Trophoblast cell (in vitro differentiated cells and primary cell): ENCODE measurements at regions not wholly inside any gene's neighbourhood (a gene's known extent, or its start where the extent isn't known, plus 50 kb on each side); places are given as distances from the start of the nearest gene placed in this dataset.

Experiments
- DNase-seq, 2 donors: peaks; one replicate each; pipeline ENCODE4 v3.0.0-alpha.2; 2016
- H2AFZ ChIP-seq: 2 replicates; pipeline ENCODE4 v1.6.1; 2013; ENCODE audit warnings: low read length, moderate library complexity, mild to moderate bottlenecking; ENCODE audit not compliant: insufficient read depth, poor library complexity
- H2AK5ac ChIP-seq: 2 replicates; pipeline ENCODE4 v1.6.1; 2013; ENCODE audit warnings: mild to moderate bottlenecking, low read length
- H2BK120ac ChIP-seq: 2 replicates; pipeline ENCODE4 v1.6.1; 2013; ENCODE audit warnings: low read length, mild to moderate bottlenecking, moderate library complexity; ENCODE audit not compliant: insufficient read depth, poor library complexity
- H2BK12ac ChIP-seq: 2 replicates; pipeline ENCODE4 v1.6.1; 2013; ENCODE audit warnings: mild to moderate bottlenecking, low read length, moderate library complexity
- H2BK5ac ChIP-seq: 2 replicates; pipeline ENCODE4 v1.6.1; 2013; ENCODE audit warnings: low read length, low read depth, moderate library complexity, mild to moderate bottlenecking; ENCODE audit not compliant: poor library complexity
- H3K14ac ChIP-seq: 2 replicates; pipeline ENCODE4 v1.6.1; 2013; ENCODE audit warnings: mild to moderate bottlenecking, low read length
- H3K18ac ChIP-seq: 2 replicates; pipeline ENCODE4 v1.6.1; 2013; ENCODE audit warnings: mild to moderate bottlenecking, low read length
- H3K23ac ChIP-seq: 2 replicates; pipeline ENCODE4 v1.6.1; 2013; ENCODE audit warnings: low read length
- H3K27ac ChIP-seq: 2 replicates; pipeline ENCODE4 v1.5.1; 2013; ENCODE audit warnings: low read depth, mild to moderate bottlenecking, inconsistent platforms, low read length, moderate library complexity
- H3K27me3 ChIP-seq: 2 replicates; pipeline ENCODE4 v1.6.1; 2013; ENCODE audit warnings: inconsistent platforms, mild to moderate bottlenecking, low read length, moderate library complexity; ENCODE audit not compliant: insufficient read depth
- H3K36me3 ChIP-seq, 2 experiments: 1 replicate in 1 of 2; 2 replicates in 1 of 2; pipeline ENCODE4 v1.6.1; 2013; ENCODE audit warnings: low read length in 2 of 2, mild to moderate bottlenecking in 2 of 2, moderate library complexity in 1 of 2; ENCODE audit not compliant: insufficient read depth in 2 of 2, control insufficient read depth in 1 of 2
- H3K4ac ChIP-seq: 2 replicates; pipeline ENCODE4 v1.6.1; 2013; ENCODE audit warnings: low read depth, mild to moderate bottlenecking, low read length, moderate library complexity
- H3K4me1 ChIP-seq, 2 experiments: 1 replicate in 1 of 2; 2 replicates in 1 of 2; pipeline ENCODE4 v1.6.1; 2013; ENCODE audit warnings: low read length in 2 of 2, mild to moderate bottlenecking in 2 of 2, moderate library complexity in 1 of 2; ENCODE audit not compliant: insufficient read depth in 2 of 2, control insufficient read depth in 1 of 2
- H3K4me2 ChIP-seq: 2 replicates; pipeline ENCODE4 v1.6.1; 2013; ENCODE audit warnings: inconsistent platforms, mild to moderate bottlenecking, low read length, moderate library complexity
- H3K4me3 ChIP-seq: 2 replicates; pipeline ENCODE4 v1.5.1; 2013; ENCODE audit warnings: mild to moderate bottlenecking, low read depth, low read length, inconsistent platforms
- H3K79me1 ChIP-seq: one replicate; pipeline ENCODE4 v1.6.1; 2013; ENCODE audit warnings: low read length
- H3K79me2 ChIP-seq: 2 replicates; pipeline ENCODE4 v1.6.1; 2013; ENCODE audit warnings: low read length, mild to moderate bottlenecking; ENCODE audit not compliant: control insufficient read depth, insufficient read depth, poor library complexity
- H3K9ac ChIP-seq: 2 replicates; pipeline ENCODE4 v1.6.1; 2013; ENCODE audit warnings: mild to moderate bottlenecking, low read length
- H3K9me3 ChIP-seq: 2 replicates; pipeline ENCODE4 v1.6.1; 2013; ENCODE audit warnings: low read depth, mild to moderate bottlenecking, control low read depth, inconsistent platforms, low read length; ENCODE audit not compliant: insufficient read depth
- H4K12ac ChIP-seq: 2 replicates; pipeline ENCODE4 v1.6.1; 2013; ENCODE audit warnings: low read depth, mild to moderate bottlenecking, low read length, moderate library complexity
- H4K8ac ChIP-seq: 2 replicates; pipeline ENCODE4 v1.6.1; 2013; ENCODE audit warnings: low read depth, mild to moderate bottlenecking, low read length, moderate library complexity
- H4K91ac ChIP-seq: one replicate; pipeline ENCODE4 v1.6.1; 2013; ENCODE audit warnings: low read depth, mild to moderate bottlenecking, low read length, moderate library complexity
- WGBS: extraction: QIAGEN DNeasy Blood & Tissue Kit; methylation state at CpG from one replicate; pipeline ENCODE4 v1.1.7; 2013; ENCODE audit warnings: missing lambda C conversion rate; ENCODE audit not compliant: insufficient read length, insufficient coverage; ENCODE audit errors: extremely low coverage; 5-methylcytosine and 5-hydroxymethylcytosine counted together

DNA sequence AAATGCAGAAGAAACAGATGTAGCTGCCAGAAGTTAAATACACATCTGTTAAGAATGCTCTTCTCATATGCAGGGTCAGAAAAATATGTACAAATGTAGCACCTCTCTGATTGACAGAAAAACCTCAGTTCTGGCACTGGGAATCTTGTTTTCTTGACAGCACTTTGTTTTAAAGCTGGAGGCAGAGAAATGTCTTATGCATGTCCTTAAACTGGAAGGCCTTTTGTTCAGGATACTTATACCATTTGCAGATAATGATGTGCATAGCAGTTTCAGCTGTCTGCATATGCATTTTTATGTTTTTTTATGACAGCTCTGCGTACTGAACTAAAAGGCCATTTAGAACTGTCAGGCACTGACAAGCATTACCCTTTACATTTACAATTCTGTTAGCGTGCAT is 567.9 kb downstream of the EBF1 start:
- Histone ChIP-seq H3K4me2 (no peak overlapping the region), H3K36me3 (no peaks in the 10 kb centered on the region), H4K91ac (no peak overlapping the region), H2BK12ac (no peak overlapping the region), H2BK5ac (no peak overlapping the region), H3K14ac (no peak overlapping the region), H3K4ac (no peak overlapping the region), H3K27me3 (no peaks in the 10 kb centered on the region), H3K4me1 (no peaks in the 10 kb centered on the region), H2BK120ac (no peak overlapping the region), H3K27ac (no peak overlapping the region), H3K9me3 (no peaks in the 10 kb centered on the region), H2AK5ac (no peak overlapping the region), H3K18ac (no peak overlapping the region), H4K12ac (no peak overlapping the region), H2AFZ (no peak overlapping the region), H4K8ac (no peak overlapping the region), H3K79me1 (no peaks in the 10 kb centered on the region), H3K79me2 (peaks cover 3% of the 10 kb centered on the region), H3K9ac (no peak overlapping the region), H3K23ac (no peak overlapping the region), H3K4me3 (no peak overlapping the region)
- whole genome bisulfite sequencing, result no CpG with 5 or more reads among the region's 2 CpGs
- DNase-seq, result no peak

DNA sequence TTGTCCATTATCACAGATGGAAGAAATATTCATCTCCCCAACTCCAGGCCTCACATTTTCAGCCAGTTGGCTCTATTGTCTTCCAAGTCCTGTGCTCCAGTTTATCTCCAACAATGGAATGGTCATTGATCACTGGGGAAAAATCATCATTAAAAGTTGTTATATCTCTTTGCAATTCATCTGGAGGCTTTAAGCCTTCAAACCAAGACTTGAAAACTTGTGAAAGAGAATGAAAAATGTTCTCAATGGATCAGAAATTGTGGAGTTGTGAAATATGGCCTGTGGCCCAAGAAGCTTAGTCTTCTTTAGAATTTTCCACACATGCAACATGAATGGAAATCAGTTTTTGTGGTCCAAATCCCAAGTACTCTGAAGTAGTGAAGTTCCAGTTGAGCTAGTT is 569.6 kb downstream of the EBF1 start:
- Histone ChIP-seq H3K27me3 (no peaks in the 10 kb centered on the region), H3K9ac (no peak overlapping the region), H3K27ac (no peak overlapping the region), H3K36me3 (no peaks in the 10 kb centered on the region), H2BK5ac (no peak overlapping the region), H2AK5ac (no peak overlapping the region), H3K4me3 (no peak overlapping the region), H2AFZ (no peak overlapping the region), H3K18ac (no peak overlapping the region), H2BK120ac (no peak overlapping the region), H4K8ac (no peak overlapping the region), H3K4me1 (no peaks in the 10 kb centered on the region), H2BK12ac (no peak overlapping the region), H3K9me3 (no peaks in the 10 kb centered on the region), H4K91ac (no peak overlapping the region), H3K14ac (no peak overlapping the region), H3K4me2 (no peak overlapping the region), H3K4ac (no peak overlapping the region), H3K79me2 (no peaks in the 10 kb centered on the region), H3K23ac (no peak overlapping the region), H4K12ac (no peak overlapping the region), H3K79me1 (no peaks in the 10 kb centered on the region)
- no peak for DNase-seq

DNA sequence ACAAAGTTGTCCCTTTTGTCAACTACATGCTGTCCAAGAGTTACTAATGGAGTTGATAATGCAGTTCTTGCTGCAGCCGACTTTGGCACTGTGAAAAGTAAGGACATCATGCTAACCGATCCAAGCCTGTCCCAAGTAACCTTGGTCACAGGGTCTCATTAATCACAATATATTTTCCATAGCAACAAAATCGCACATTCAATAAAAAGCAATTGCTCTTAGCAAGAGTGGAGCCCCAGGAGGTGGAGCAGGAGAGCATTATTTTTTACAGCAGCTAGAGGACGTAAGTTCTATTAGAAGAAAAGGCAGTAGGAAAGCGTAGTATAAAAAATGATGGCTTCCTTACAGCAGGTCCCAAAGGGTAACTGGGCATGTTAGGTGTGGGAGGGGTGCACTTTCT is 570.3 kb downstream of the EBF1 start:
- no peak overlapping the region for H2BK12ac ChIP-seq
- no peak overlapping the region for H3K23ac ChIP-seq
- H4K12ac ChIP-seq, result no peak overlapping the region
- H3K18ac ChIP-seq, result no peak overlapping the region
- H3K4me1 ChIP-seq, result no peaks in the 10 kb centered on the region
- no peak overlapping the region for H3K14ac ChIP-seq
- no peak overlapping the region for H2BK120ac ChIP-seq
- H3K79me2 ChIP-seq, result no peaks in the 10 kb centered on the region
- H3K4me3 ChIP-seq, result no peak overlapping the region
- H3K4ac ChIP-seq, result no peak overlapping the region
- H4K8ac ChIP-seq, result no peak overlapping the region
- H3K27ac ChIP-seq, result no peak overlapping the region
- no peak overlapping the region for H3K9ac ChIP-seq
- no CpG with 5 or more reads among the region's 5 CpGs for whole genome bisulfite sequencing
- no peak for DNase-seq
- no peaks in the 10 kb centered on the region for H3K9me3 ChIP-seq
- H2AK5ac ChIP-seq, result no peak overlapping the region
- no peak overlapping the region for H2BK5ac ChIP-seq
- H2AFZ ChIP-seq, result no peak overlapping the region
- no peaks in the 10 kb centered on the region for H3K36me3 ChIP-seq
- no peaks in the 10 kb centered on the region for H3K79me1 ChIP-seq
- H3K4me2 ChIP-seq, result no peak overlapping the region
- no peak overlapping the region for H4K91ac ChIP-seq
- no peaks in the 10 kb centered on the region for H3K27me3 ChIP-seq

DNA sequence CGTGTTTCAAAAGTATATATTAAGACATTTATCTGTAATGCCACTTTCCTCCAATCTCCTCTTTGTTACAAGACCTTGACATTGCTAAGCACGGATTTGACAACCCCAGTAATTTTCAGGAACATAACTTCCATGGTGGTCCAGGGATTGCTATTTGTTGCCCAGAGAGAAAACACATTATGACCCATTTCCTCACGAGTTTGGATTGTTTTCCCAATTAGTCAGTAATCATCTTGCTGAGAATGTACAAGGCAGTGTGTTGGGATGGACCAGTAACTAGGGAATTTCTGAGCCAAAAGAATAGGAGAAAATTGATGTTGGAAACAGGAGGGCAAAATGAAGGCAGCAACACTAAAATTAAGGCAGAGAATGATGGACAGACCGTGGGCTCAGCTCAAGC is 574.1 kb downstream of the EBF1 start:
- Histone ChIP-seq H3K14ac (no peak overlapping the region), H3K36me3 (no peaks in the 10 kb centered on the region), H3K9ac (no peak overlapping the region), H3K4me1 (no peaks in the 10 kb centered on the region), H3K9me3 (no peaks in the 10 kb centered on the region), H3K27ac (no peak overlapping the region), H2AFZ (no peak overlapping the region), H3K4ac (no peak overlapping the region), H2AK5ac (no peak overlapping the region), H3K27me3 (no peaks in the 10 kb centered on the region), H4K12ac (no peak overlapping the region), H3K23ac (no peak overlapping the region), H2BK5ac (no peak overlapping the region), H3K18ac (no peak overlapping the region), H3K4me2 (no peak overlapping the region), H3K4me3 (no peak overlapping the region), H3K79me1 (no peaks in the 10 kb centered on the region), H3K79me2 (no peaks in the 10 kb centered on the region), H4K91ac (no peak overlapping the region), H4K8ac (no peak overlapping the region), H2BK12ac (no peak overlapping the region), H2BK120ac (no peak overlapping the region)
- no CpG with 5 or more reads among the region's 4 CpGs for WGBS
- DNase-seq, result no peak

DNA sequence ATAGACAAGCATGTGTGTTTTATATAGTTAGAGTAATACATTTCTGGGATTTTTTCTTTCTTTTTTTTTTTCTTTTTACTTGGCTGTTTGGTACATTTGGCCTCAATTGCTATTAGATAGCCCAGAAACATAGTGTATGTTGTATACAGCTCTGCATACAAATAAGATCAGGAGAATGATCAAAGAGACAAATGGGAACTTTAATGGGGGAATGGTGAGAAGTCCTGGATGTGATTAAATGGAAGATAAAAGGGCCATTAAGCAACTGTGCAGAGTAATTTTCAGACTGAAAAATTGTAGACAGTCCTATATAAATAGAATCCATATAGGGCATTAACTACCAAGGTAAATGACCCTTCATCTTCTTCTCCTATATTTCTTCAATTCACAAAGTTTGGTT is 575.6 kb downstream of the EBF1 start:
- no peak for DNase-seq
- Histone ChIP-seq H3K14ac (no peak overlapping the region), H2AFZ (no peak overlapping the region), H2BK5ac (no peak overlapping the region), H3K18ac (no peak overlapping the region), H2BK120ac (no peak overlapping the region), H3K4me1 (no peaks in the 10 kb centered on the region), H3K23ac (no peak overlapping the region), H3K4me2 (no peak overlapping the region), H3K4ac (no peak overlapping the region), H3K4me3 (no peak overlapping the region), H4K12ac (no peak overlapping the region), H3K79me2 (no peaks in the 10 kb centered on the region), H4K91ac (no peak overlapping the region), H3K9ac (no peak overlapping the region), H2BK12ac (no peak overlapping the region), H3K79me1 (no peaks in the 10 kb centered on the region), H3K27ac (no peak overlapping the region), H3K36me3 (no peaks in the 10 kb centered on the region), H3K27me3 (no peaks in the 10 kb centered on the region), H4K8ac (no peak overlapping the region), H2AK5ac (no peak overlapping the region), H3K9me3 (no peaks in the 10 kb centered on the region)
